NOMO-1 treated with dmso at 0.1 percent for 144 hours (cell line): ENCODE measurements at regions not wholly inside any gene's neighbourhood (a gene's known extent, or its start where the extent isn't known, plus 50 kb on each side); places are given as distances from the start of the nearest gene placed in this dataset.

Source experiments
- DNase-seq: peaks from one replicate; lab custom pipeline; 2025; ENCODE audit not compliant: unreplicated experiment; lab: John Stamatoyannopoulos, UW

DNA sequence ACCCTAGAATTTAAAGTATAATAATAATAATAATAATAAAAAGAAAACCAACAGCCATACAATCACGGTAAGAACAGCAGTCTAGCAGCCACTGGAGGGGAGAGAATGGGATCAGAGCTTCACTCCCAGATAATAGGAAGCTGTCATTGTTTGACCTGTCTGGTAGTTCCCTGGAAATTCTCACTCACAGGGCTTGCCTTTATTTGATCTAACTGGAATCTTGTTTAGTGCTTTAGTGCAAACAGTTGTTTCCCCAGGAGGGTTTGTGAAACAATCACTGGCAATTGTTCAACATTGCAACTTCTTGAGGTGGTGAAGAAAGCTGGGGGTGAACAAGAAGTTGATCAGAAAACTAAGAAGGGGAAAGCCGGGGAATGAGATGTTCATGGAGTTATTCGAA lies 68.7 kb upstream of the PTCSC3 start:
- no peak for DNase-seq

DNA sequence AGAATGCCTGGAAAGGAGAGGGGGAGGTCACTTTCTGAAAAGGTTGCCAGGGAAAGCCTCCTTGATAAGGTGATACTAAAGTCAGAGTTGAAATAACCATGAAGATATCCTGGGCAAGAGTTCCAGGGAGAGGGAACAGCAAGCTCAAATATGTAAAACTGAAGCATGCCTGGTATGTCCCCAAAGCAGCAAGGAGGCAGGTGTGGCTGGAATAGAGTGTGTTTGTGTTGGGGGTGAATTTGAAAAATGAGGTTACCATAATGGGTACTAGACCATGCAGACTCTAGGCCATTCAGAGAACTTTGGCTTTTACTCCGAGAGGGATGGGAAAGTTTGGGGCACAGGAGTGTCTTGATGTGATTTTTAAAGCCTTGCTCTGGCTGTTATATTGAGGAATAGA lies 66.7 kb upstream of the PTCSC3 start:
- no peak for DNase-seq

DNA sequence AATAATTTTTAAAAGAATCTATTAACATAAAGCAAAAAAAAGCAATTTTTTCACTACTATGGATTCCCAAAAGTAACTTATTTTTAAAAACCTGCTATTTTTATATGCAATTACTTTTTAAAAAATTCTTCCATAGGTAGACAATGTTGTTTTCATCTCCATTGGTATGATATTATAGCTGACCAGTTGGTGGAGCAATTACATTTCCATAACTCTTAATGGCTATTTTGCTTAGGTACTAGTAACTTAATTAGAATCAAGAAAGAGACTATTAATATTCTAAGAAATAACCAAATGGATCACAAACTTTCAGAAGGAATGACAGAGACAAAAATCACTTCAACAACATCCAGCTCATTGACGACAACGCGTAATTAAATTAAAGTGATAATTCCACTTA lies 64.7 kb upstream of the PTCSC3 start:
- no peak for DNase-seq

DNA sequence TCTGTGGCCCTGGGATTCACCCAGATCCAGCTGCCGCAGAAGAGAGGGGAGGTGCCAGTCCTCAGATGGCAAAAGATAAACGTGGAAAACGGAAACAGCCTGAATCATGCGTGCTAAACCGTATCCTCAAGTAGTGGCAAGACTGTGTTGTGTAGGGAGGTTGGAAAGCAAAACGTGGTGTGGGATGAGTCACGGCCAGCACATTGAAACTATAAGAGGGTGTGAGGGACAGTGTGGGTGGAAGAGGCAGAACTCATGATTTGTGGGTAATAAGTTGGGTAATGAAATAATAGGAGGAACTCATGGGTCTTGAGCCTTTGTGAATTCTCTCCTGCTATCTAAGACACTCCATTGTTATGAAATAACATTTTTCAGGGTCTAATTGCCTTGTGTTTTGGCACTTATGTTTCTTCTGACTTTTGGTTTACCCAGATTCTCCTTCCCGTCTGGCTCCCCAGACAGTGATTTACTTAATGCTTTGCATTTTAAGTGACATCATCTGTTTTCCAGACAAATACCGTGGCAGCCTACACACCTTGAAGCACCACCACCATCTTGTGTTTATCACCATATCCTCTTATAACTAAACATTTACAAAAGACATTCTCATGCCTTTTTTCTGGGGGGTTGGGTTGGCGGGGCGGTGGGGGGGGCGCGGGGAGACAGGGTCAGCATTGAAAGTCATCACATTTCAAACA lies 62.3 kb upstream of the PTCSC3 start:
- peak; percentile 58 for DNase-seq

DNA sequence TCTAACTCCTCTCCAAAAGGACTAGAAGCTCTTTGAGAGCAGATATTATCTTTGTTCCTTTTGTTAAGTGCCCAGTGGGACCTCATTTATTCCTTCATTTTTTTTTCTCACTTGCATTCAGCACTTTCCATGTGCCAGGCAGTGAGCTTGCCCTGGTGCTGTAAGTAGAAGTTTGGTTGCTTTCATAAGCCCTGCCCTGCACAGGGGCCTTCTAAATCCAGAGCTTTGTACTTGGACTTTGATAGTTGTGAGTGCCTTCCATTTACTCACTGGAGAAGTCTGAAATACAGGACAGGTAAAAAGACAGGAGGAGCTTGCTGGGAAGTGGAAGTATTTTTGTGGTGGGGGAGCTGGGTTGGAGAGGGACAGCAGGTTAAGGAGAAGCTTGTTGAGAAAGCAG lies 56.7 kb upstream of the PTCSC3 start:
- DNase-seq = no peak

DNA sequence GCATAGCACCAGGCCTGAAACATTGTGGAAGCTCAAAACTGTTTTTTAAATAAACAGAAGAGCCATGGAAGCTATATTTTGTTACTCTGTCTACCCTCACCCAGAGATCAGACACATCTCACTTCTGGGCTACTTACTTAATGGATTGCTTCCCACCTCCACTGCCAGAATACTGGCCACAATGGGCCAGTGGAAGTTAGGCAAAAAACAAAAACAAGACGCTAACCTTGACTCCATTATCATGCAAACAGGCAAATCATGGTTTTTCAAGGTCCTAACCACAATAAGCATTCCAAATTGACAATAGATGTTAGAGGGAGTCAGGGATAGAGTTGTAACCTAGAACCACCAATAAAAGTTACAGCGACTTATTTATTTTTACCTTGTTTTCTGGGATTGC lies 52.7 kb upstream of the PTCSC3 start:
- DNase-seq = no peak

DNA sequence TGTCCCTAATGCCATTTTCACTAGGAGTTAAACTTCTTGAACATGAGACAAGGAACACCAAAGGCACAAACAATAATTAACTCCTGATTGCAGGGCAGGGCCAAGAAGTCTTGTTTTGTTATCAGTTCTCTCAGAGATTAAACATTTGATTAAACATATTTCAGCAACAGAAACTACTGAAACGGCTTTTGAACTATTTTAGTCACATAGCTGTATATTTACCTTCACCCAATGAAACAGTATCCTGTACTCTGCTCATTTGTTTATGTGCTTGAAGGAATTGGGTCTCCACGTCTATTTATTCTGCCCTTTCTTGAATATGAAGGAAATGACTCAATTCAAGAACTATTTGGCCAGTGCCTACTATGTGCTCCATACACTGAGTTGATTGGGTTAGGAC lies 51.3 kb upstream of the PTCSC3 start:
- no peak for DNase-seq

DNA sequence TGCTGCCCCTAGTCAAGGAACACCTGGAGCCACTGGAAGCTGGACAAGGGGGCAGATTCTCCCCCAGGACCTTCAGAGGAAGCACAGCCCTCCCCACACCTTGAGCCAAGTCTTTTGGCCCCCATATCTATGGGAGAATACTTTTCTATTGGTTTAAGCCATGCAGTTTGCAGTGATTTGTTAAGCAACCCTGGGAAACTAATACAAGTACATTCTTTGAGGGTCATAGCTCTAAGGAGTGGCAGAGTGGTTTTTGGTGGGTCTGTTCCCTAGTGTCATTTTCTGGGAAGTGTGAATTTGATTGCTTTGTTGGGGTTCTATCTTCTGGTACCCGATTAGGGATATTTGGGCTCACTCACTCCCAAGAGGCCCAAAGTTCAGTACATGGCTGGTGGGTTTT lies 50.8 kb upstream of the PTCSC3 start:
- no peak for DNase-seq
